OCI-LY3 (cell line): ENCODE measurements at regions not wholly inside any gene's neighbourhood (a gene's known extent, or its start where the extent isn't known, plus 50 kb on each side); places are given as distances from the start of the nearest gene placed in this dataset.

Experiments
- CTCF ChIP-seq: fragments of 200-600, 300-600 bp; sonication (generic); IDR thresholded peaks from 2 replicates; pipeline ENCODE4 v1.5.1; 2014; ENCODE audit warnings: antibody characterized with exemption, low read length, low read depth
- EZH2phosphoT487 ChIP-seq: fragments of 200-600 bp; shearing (Covaris generic); IDR thresholded peaks from 2 replicates; pipeline ENCODE4 v1.6.1; 2018; ENCODE audit warnings: antibody characterized with exemption, mixed run types, low read depth

- TF ChIP-seq CTCF (no peak), EZH2phosphoT487 (no peak)
Observed at GRCh38 chr12:65725376-65725775, 98.9 kb upstream of the HMGA2 start.
